H1 (cell line): ENCODE measurements at regions not wholly inside any gene's neighbourhood (a gene's known extent, or its start where the extent isn't known, plus 50 kb on each side); places are given as distances from the start of the nearest gene placed in this dataset.

ENCODE experiments used
- CTCF ChIA-PET: fragments of 300-600 bp; sonication (Branson Sonifier 250); formaldehyde crosslinking; loops from one replicate; lab custom pipeline; 2021; ENCODE audit not compliant: partially characterized antibody; lab: Charles Lee
- POLR2A ChIA-PET: fragments of 300-600 bp; sonication (Branson Sonifier 250); formaldehyde crosslinking; loops from one replicate; lab custom pipeline; 2021; ENCODE audit warnings: inconsistent platforms; ENCODE audit not compliant: partially characterized antibody; lab: Charles Lee
- DNase-seq, 2 experiments: peaks; one replicate each; pipeline versions ENCODE4 v3.0.0 to v3.0.0-alpha.2; 2010 to 2022; ENCODE audit warnings: low spot score in 2 of 2, low read depth in 1 of 2, mixed read lengths in 1 of 2
- FAIRE-seq: peaks from 2 replicates; lab custom pipeline; 2011; peaks lifted over from hg19 to GRCh38; lab: Jason Lieb, UNC
- H2AFZ ChIP-seq: 2 replicates; pipeline ENCODE4 v1.8.1; 2012; ENCODE audit warnings: low read length, inconsistent platforms
- H2AK5ac ChIP-seq: 2 replicates; pipeline ENCODE4 v1.6.1; 2013; ENCODE audit warnings: low read depth, low read length
- H2BK120ac ChIP-seq: replicated peaks from 2 replicates; pipeline ENCODE3; 2013; ENCODE audit warnings: low read depth, low read length, inconsistent platforms
- H2BK12ac ChIP-seq: 2 replicates; pipeline ENCODE4 v1.6.1; 2013; ENCODE audit warnings: low read depth, low read length
- H2BK15ac ChIP-seq: 2 replicates; pipeline ENCODE4 v1.6.1; 2013; ENCODE audit warnings: low read length
- H2BK20ac ChIP-seq: 2 replicates; pipeline ENCODE4 v1.6.1; 2013; ENCODE audit warnings: low read length
- H2BK5ac ChIP-seq: 2 replicates; pipeline ENCODE4 v1.6.1; 2013; ENCODE audit warnings: low read depth, low read length
- H3K14ac ChIP-seq: 2 replicates; pipeline ENCODE4 v1.6.1; 2013; ENCODE audit warnings: inconsistent platforms; ENCODE audit not compliant: insufficient read length
- H3K18ac ChIP-seq: 2 replicates; pipeline ENCODE4 v1.6.1; 2013; ENCODE audit warnings: low read length; ENCODE audit errors: extremely low read depth
- H3K23ac ChIP-seq: 2 replicates; pipeline ENCODE4 v1.6.1; 2013; ENCODE audit warnings: inconsistent platforms; ENCODE audit not compliant: insufficient read length
- H3K23me2 ChIP-seq: 2 replicates; pipeline ENCODE4 v1.6.1; 2013; ENCODE audit warnings: low read depth, low read length
- H3K27ac ChIP-seq: 2 replicates; pipeline ENCODE4 v1.6.1; 2011; ENCODE audit warnings: low read depth, low read length, inconsistent platforms
- H3K27me3 ChIP-seq, 4 experiments: replicated peaks in 1 of 4; 1 replicate in 1 of 4; 2 replicates in 3 of 4; pipeline versions ENCODE4 v1.6.1 to v1.8.1; 2011 to 2013; ENCODE audit warnings: low read length in 3 of 4, mild to moderate bottlenecking in 3 of 4, inconsistent platforms in 2 of 4, mixed read lengths in 2 of 4, moderate library complexity in 1 of 4; ENCODE audit not compliant: control insufficient read depth in 3 of 4, insufficient read depth in 3 of 4; ENCODE audit errors: extremely low read depth in 1 of 4
- H3K36me3 ChIP-seq, 4 experiments: 2 replicates each; pipeline versions ENCODE4 v1.6.1 to v1.8.1; 2011 to 2013; ENCODE audit warnings: mild to moderate bottlenecking in 4 of 4, low read length in 3 of 4, moderate library complexity in 2 of 4, control low read depth in 1 of 4, inconsistent platforms in 1 of 4; ENCODE audit not compliant: insufficient read depth in 4 of 4, control insufficient read depth in 2 of 4
- H3K4ac ChIP-seq: replicated peaks from 2 replicates; pipeline ENCODE3; 2013; ENCODE audit warnings: low read length, low read depth, mixed read lengths, inconsistent platforms; ENCODE audit not compliant: insufficient read length
- H3K4me1 ChIP-seq, 4 experiments: replicated peaks in 1 of 4; 1 replicate in 1 of 4; 2 replicates in 3 of 4; pipeline versions ENCODE4 v1.6.1 to v1.8.1; 2011 to 2013; ENCODE audit warnings: low read length in 3 of 4, inconsistent platforms in 2 of 4, mixed read lengths in 1 of 4; ENCODE audit not compliant: insufficient read depth in 4 of 4, control insufficient read depth in 3 of 4
- H3K4me2 ChIP-seq, 2 experiments: 2 replicates each; pipeline versions ENCODE4 v1.6.1 to v1.8.1; 2011 to 2013; ENCODE audit warnings: low read depth in 2 of 2, low read length in 2 of 2, control low read depth in 1 of 2, inconsistent platforms in 1 of 2, mild to moderate bottlenecking in 1 of 2; ENCODE audit not compliant: insufficient read depth in 1 of 2
- H3K4me3 ChIP-seq, 4 experiments: fragments of 200-600, 300-600 bp in 1 of 4; sonication (generic), shearing (Covaris generic), sonication (Bioruptor Twin) in 1 of 4; 2 replicates each; pipeline versions ENCODE4 v1.5.1 to v1.8.1; 2011 to 2016; ENCODE audit warnings: low read length in 4 of 4, low read depth in 3 of 4, control low read depth in 2 of 4, inconsistent platforms in 2 of 4, mild to moderate bottlenecking in 2 of 4, mixed read lengths in 1 of 4, moderate library complexity in 1 of 4; ENCODE audit not compliant: insufficient read depth in 2 of 4; ENCODE audit errors: extremely low read depth in 1 of 4
- H3K56ac ChIP-seq: replicated peaks from 2 replicates; pipeline ENCODE3; 2013; ENCODE audit warnings: low read depth, mild to moderate bottlenecking, mixed read lengths, low read length, inconsistent platforms; ENCODE audit not compliant: insufficient read length
- H3K79me1 ChIP-seq: 2 replicates; pipeline ENCODE4 v1.6.1; 2013; ENCODE audit warnings: low read depth, low read length, control low read depth
- H3K79me2 ChIP-seq, 2 experiments: 2 replicates each; pipeline versions ENCODE4 v1.6.1 to v1.8.1; 2012 to 2013; ENCODE audit warnings: low read length in 2 of 2, mild to moderate bottlenecking in 2 of 2, inconsistent platforms in 1 of 2; ENCODE audit not compliant: insufficient read depth in 2 of 2, control insufficient read depth in 1 of 2
- H3K9ac ChIP-seq, 4 experiments: replicated peaks in 1 of 4; 1 replicate in 1 of 4; 2 replicates in 3 of 4; pipeline versions ENCODE4 v1.6.1 to v1.8.1; 2011 to 2013; ENCODE audit warnings: low read depth in 3 of 4, low read length in 3 of 4, control low read depth in 2 of 4, mild to moderate bottlenecking in 2 of 4, moderate library complexity in 2 of 4, inconsistent platforms in 1 of 4; ENCODE audit errors: extremely low read depth in 1 of 4
- H3K9me3 ChIP-seq, 2 experiments: 2 replicates each; pipeline versions ENCODE4 v1.6.1 to v1.8.1; 2012 to 2013; ENCODE audit warnings: mild to moderate bottlenecking in 2 of 2, moderate library complexity in 2 of 2, control low read depth in 1 of 2, inconsistent platforms in 1 of 2, low read depth in 1 of 2, low read length in 1 of 2, mixed read lengths in 1 of 2; ENCODE audit not compliant: insufficient read depth in 2 of 2
- H4K20me1 ChIP-seq, 2 experiments: replicated peaks in 1 of 2; 2 replicates each; pipeline versions ENCODE3 to v1.8.1; 2011 to 2013; ENCODE audit warnings: inconsistent platforms in 2 of 2, low read length in 2 of 2, mild to moderate bottlenecking in 1 of 2; ENCODE audit not compliant: insufficient read depth in 2 of 2, control insufficient read depth in 1 of 2
- H4K5ac ChIP-seq: 2 replicates; pipeline ENCODE4 v1.6.1; 2013; ENCODE audit warnings: low read length, low read depth, mixed read lengths, inconsistent platforms; ENCODE audit not compliant: insufficient read length
- H4K8ac ChIP-seq: 2 replicates; pipeline ENCODE4 v1.8.0; 2013; ENCODE audit warnings: mild to moderate bottlenecking, moderate library complexity, low read length, inconsistent platforms; ENCODE audit not compliant: insufficient read depth; ENCODE audit errors: extremely low read depth
- H4K91ac ChIP-seq: replicated peaks from 2 replicates; pipeline ENCODE3; 2013; ENCODE audit warnings: low read length, mixed read lengths, inconsistent platforms; ENCODE audit not compliant: insufficient read length
- CEBPB ChIP-seq: IDR thresholded peaks from 2 replicates; pipeline ENCODE4 v1.6.1; 2012; ENCODE audit warnings: low read depth, low read length
- CHD1 ChIP-seq: IDR thresholded peaks from 2 replicates; pipeline ENCODE4 v1.6.1; 2012; ENCODE audit warnings: low read depth, low read length, improper control_type of control experiment
- HDAC6 ChIP-seq: IDR thresholded peaks from one replicate; pipeline ENCODE4 v1.7.1; 2012; ENCODE audit warnings: low read depth, mild to moderate bottlenecking, inconsistent platforms, low read length, moderate library complexity
- JUND ChIP-seq: IDR thresholded peaks from 2 replicates; pipeline ENCODE4 v1.6.1; 2011; ENCODE audit warnings: mild to moderate bottlenecking, improper control_type of control experiment, low read length
- KDM4A ChIP-seq: IDR thresholded peaks from one replicate; pipeline ENCODE4 v1.7.1; 2012; ENCODE audit warnings: low read depth, mild to moderate bottlenecking, moderate library complexity, low read length, inconsistent platforms; ENCODE audit not compliant: severe bottlenecking
- KDM5A ChIP-seq: fragments of 200-600 bp; IDR thresholded peaks from 2 replicates; pipeline ENCODE4 v1.7.1; 2012; ENCODE audit warnings: mild to moderate bottlenecking, low read length, inconsistent platforms, mixed read lengths
- NANOG ChIP-seq: IDR thresholded peaks from 2 replicates; pipeline ENCODE4 v1.6.1; 2011; ENCODE audit warnings: low read length, low read depth, mild to moderate bottlenecking, inconsistent platforms; ENCODE audit not compliant: insufficient read depth, poor library complexity, severe bottlenecking
- NRF1 ChIP-seq: IDR thresholded peaks from 2 replicates; pipeline ENCODE4 v1.6.1; 2011; ENCODE audit warnings: mild to moderate bottlenecking, low read depth, low read length, improper control_type of control experiment
- SAP30 ChIP-seq: fragments of 300-600 bp; sonication (generic); IDR thresholded peaks from 2 replicates; pipeline ENCODE4 v1.7.1; 2012; ENCODE audit warnings: low read length, moderate library complexity, mild to moderate bottlenecking, inconsistent platforms; ENCODE audit not compliant: insufficient read depth, insufficient replicate concordance
- SIRT6 ChIP-seq: IDR thresholded peaks from one replicate; pipeline ENCODE4 v1.7.1; 2012; ENCODE audit warnings: low read length, inconsistent platforms
- SIX5 ChIP-seq: IDR thresholded peaks from 2 replicates; pipeline ENCODE4 v1.6.1; 2011; ENCODE audit warnings: mild to moderate bottlenecking, low read depth, low read length
- SRF ChIP-seq: IDR thresholded peaks from 2 replicates; pipeline ENCODE4 v1.6.1; 2011; ENCODE audit warnings: mild to moderate bottlenecking, low read depth, low read length, moderate library complexity
- SUZ12 ChIP-seq: fragments of 200-600 bp; sonication (generic); IDR thresholded peaks from 2 replicates; pipeline ENCODE4 v1.6.1; 2012; ENCODE audit warnings: mild to moderate bottlenecking, inconsistent platforms, low read length, moderate library complexity, mixed read lengths
- TBP ChIP-seq: IDR thresholded peaks from 2 replicates; pipeline ENCODE4 v1.6.1; 2011; ENCODE audit warnings: low read depth, low read length, improper control_type of control experiment
- ZNF274 ChIP-seq: IDR thresholded peaks from 2 replicates; pipeline ENCODE4 v1.7.0; 2012; ENCODE audit warnings: low read length, borderline replicate concordance; ENCODE audit errors: extremely low read depth
- WGBS, 2 experiments: shearing (Covaris generic) in 1 of 2; methylation state at CpG; one replicate each; pipeline versions ENCODE4 v1.1.6 to v1.1.7; 2013 to 2015; ENCODE audit warnings: low lambda C conversion rate in 2 of 2, mixed read lengths in 2 of 2, inconsistent platforms in 1 of 2, low coverage in 1 of 2, missing lambda C conversion rate in 1 of 2; ENCODE audit not compliant: insufficient replicate concordance in 2 of 2, insufficient coverage in 1 of 2, insufficient read length in 1 of 2; ENCODE audit errors: extremely low coverage in 1 of 2, missing lambda C conversion rate in 1 of 2; 5-methylcytosine and 5-hydroxymethylcytosine counted together

DNA sequence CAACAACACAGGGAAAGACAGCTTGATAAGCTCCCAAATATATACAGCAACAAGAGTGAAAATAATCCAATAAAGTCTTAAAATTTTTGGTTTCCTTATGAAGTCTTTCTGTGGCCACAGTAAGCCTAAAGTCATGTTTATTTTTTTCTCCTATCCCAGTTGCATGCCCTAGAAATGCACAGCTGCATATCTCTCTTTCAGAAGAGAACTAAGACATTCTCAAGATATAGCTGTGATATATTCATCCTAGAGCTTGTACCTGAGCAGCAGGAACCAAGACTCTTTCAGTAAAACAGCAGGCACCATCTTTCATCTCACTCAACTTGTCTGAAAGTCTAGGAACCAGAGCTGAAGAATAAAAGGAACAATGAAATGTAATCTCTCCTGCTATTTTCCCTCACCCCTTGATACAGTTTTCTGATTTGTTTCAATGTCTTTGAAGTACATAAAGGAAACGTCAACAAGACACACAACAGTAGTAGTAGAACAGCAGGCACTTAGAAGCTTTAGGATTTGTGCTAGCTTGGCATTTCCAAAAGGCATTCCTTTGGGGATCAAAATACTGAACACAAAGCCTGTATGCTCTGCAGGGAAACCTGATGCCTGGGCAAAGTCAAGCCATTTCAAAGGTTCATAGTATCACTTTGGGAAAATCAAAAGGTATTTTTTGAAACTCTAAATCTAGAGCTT, 536.8 kb downstream of the PYDC2 start:
- WGBS, 2 experiments = 79% methylated on average over 1 of the region's 1 CpG; no CpG with 5 or more reads in 1 of the 2 experiments
- Histone ChIP-seq H3K4me1 (peaks cover 0 to 6% (median 1%) of the 10 kb centered on the region in 4 experiments; a peak in 2 of 7 replicates), H2AK5ac (no peak overlapping the region), H3K27me3 (no peaks in the 10 kb centered on the region), H2BK15ac (no peak overlapping the region), H2BK20ac (no peak overlapping the region), H3K9ac (no peak overlapping the region), H3K4me3 (no peak overlapping the region), H4K91ac (no peak overlapping the region), H3K14ac (no peak overlapping the region), H3K4ac (no peak overlapping the region), H3K4me2 (no peak overlapping the region), H3K36me3 (no peaks in the 10 kb centered on the region), H2AFZ (no peak overlapping the region), H3K79me2 (no peaks in the 10 kb centered on the region), H3K56ac (no peak overlapping the region), H3K9me3 (peaks cover 0 to 4% of the 10 kb centered on the region in 2 experiments; a peak in 1 of 4 replicates), H2BK5ac (no peak overlapping the region), H2BK120ac (no peak overlapping the region), H3K23ac (no peak overlapping the region), H4K8ac (no peak overlapping the region), H2BK12ac (no peak overlapping the region), H4K20me1 (no peaks in the 10 kb centered on the region), H3K79me1 (no peaks in the 10 kb centered on the region), H4K5ac (no peak overlapping the region), H3K23me2 (no peaks in the 10 kb centered on the region), H3K27ac (no peak overlapping the region), H3K18ac (no peak overlapping the region)
- POLR2A ChIA-PET = no interaction called here
- FAIRE-seq = peak; percentile 28
- no peak for DNase-seq
- CTCF ChIA-PET = interaction anchor here (0.9 kb wide), 3 partner anchors 9 to 40 kb away, joined by 3 to 4 read pairs (median 3); no protein-coding TSS in a partner anchor
- no peak for TF ChIP-seq NANOG
- TF ChIP-seq CHD1 = no peak
- no peak for TF ChIP-seq NRF1
- no peak for TF ChIP-seq JUND
- TF ChIP-seq TBP = no peak
- no peak for TF ChIP-seq SRF
- no peak for TF ChIP-seq SUZ12
- no peak for TF ChIP-seq HDAC6
- TF ChIP-seq SAP30 = no peak
- TF ChIP-seq KDM4A = no peak
- TF ChIP-seq KDM5A = no peak
- no peak for TF ChIP-seq ZNF274
- TF ChIP-seq SIRT6 = no peak
- no peak for TF ChIP-seq SIX5
- TF ChIP-seq CEBPB = no peak
